ENCODE measurements at regions not wholly inside any gene's neighbourhood (a gene's known extent, or its start where the extent isn't known, plus 50 kb on each side); places are given as distances from the start of the nearest gene placed in this dataset.

GRCh38 chr10:8575620-8576019 lies 521.1 kb downstream of the GATA3 start:
- TF ChIP-seq, protein P1, sequence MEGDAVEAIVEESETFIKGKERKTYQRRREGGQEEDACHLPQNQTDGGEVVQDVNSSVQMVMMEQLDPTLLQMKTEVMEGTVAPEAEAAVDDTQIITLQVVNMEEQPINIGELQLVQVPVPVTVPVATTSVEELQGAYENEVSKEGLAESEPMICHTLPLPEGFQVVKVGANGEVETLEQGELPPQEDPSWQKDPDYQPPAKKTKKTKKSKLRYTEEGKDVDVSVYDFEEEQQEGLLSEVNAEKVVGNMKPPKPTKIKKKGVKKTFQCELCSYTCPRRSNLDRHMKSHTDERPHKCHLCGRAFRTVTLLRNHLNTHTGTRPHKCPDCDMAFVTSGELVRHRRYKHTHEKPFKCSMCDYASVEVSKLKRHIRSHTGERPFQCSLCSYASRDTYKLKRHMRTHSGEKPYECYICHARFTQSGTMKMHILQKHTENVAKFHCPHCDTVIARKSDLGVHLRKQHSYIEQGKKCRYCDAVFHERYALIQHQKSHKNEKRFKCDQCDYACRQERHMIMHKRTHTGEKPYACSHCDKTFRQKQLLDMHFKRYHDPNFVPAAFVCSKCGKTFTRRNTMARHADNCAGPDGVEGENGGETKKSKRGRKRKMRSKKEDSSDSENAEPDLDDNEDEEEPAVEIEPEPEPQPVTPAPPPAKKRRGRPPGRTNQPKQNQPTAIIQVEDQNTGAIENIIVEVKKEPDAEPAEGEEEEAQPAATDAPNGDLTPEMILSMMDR (IDR thresholded peaks at IDR 0.05): no peak
- no peak for TF ChIP-seq POLR2A (IDR thresholded peaks at IDR 0.05)
